Tibial nerve (tissue), 4 donors: ENCODE measurements at regions not wholly inside any gene's neighbourhood (a gene's known extent, or its start where the extent isn't known, plus 50 kb on each side); places are given as distances from the start of the nearest gene placed in this dataset.

Source experiments
- CTCF ChIP-seq, 5 experiments: fragments of 200-600 bp in 3 of 5; fragments of 450-650 bp in 2 of 5; sonication (generic) in 3 of 5; IDR thresholded peaks; one replicate each; pipeline ENCODE4 v1.5.1; 2016 to 2019; ENCODE audit warnings: antibody characterized with exemption in 5 of 5, mild to moderate bottlenecking in 3 of 5, moderate library complexity in 2 of 5
- EP300 ChIP-seq, 2 donors: sonication (generic); formaldehyde crosslinking; IDR thresholded peaks; one replicate each; pipeline ENCODE4 v1.6.1; 2017; ENCODE audit warnings: antibody characterized with exemption in 2 of 2, mild to moderate bottlenecking in 1 of 2
- POLR2A ChIP-seq, 2 donors: fragments of 450-650 bp; IDR thresholded peaks; one replicate each; pipeline ENCODE4 v1.6.1; 2017; ENCODE audit warnings: antibody characterized with exemption in 2 of 2, mild to moderate bottlenecking in 2 of 2, moderate library complexity in 2 of 2

- TF ChIP-seq POLR2A (IDR thresholded peaks at IDR 0.05): no peak
- no peak for TF ChIP-seq CTCF (IDR thresholded peaks at IDR 0.05)
- no peak for TF ChIP-seq EP300 (IDR thresholded peaks at IDR 0.05)
Measured at GRCh38 chr3:187450431-187451190, 82.4 kb downstream of the RTP4 start.
